Gastrocnemius medialis (tissue), 4 donors: ENCODE measurements at regions not wholly inside any gene's neighbourhood (a gene's known extent, or its start where the extent isn't known, plus 50 kb on each side); places are given as distances from the start of the nearest gene placed in this dataset.
"Not testable (repeated sequence)": the region's sequence is repeated elsewhere in the genome, so short reads cannot be mapped to it uniquely, and the experiment has no call there.

Experiments used
- POLR2A ChIP-seq, 2 donors: fragments of 450-650 bp; IDR thresholded peaks; one replicate each; pipeline ENCODE4 v1.6.1; 2017; ENCODE audit warnings: antibody characterized with exemption in 2 of 2, mild to moderate bottlenecking in 2 of 2, moderate library complexity in 2 of 2
- TF ChIP-seq, protein P1 (sequence below), 5 experiments: fragments of 450-650 bp in 3 of 5; fragments of 200-600 bp in 2 of 5; sonication (generic) in 2 of 5; IDR thresholded peaks in 4 of 5; conservative IDR thresholded peaks in 1 of 5; 1 replicate in 4 of 5; 2 replicates in 1 of 5; pipeline ENCODE4 v1.5.1; 2016 to 2019; ENCODE audit warnings: antibody characterized with exemption in 5 of 5, mild to moderate bottlenecking in 3 of 5, moderate library complexity in 3 of 5

DNA sequence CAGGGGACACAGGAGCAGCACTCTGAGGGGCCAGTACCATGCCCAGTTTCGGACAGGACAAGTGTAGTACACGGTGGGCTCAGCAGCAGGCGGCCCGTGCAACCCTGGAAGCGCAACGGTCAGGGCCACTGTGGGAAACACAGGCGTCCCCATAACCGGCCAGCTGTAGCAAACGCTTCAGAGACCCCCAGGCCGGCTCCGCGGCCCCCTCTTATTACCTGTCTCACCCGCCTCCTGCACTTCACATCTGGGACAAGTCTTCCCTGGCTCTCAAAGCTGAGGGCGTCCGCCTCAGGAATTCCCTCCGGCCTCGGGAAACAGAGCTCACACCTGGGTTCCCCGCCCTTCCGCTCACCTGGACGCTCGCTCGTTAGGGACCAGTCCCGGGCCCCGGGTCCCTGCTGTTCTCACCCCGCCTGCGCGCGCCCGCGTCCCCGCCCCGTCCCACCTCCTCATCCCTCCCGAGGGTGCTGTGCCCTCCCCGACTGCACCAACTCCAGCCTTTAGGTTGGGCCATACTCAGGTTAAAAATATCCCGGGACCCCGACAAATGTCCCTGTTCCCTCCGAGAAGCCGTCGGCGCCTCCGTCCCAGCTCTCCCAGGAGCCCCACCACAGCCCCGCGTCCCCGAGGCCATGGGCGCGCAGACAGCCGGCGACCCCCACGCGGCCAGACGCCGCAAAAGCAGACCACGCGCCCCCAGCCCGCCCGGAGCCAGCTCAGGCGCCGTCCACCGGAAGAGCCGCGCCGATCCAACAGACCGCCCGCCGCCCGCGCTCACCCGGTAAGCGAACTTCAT lies 5367.3 kb upstream of the TPTE start:
- TF ChIP-seq POLR2A (IDR thresholded peaks at IDR 0.05) = not testable (repeated sequence)
- TF ChIP-seq, protein P1, sequence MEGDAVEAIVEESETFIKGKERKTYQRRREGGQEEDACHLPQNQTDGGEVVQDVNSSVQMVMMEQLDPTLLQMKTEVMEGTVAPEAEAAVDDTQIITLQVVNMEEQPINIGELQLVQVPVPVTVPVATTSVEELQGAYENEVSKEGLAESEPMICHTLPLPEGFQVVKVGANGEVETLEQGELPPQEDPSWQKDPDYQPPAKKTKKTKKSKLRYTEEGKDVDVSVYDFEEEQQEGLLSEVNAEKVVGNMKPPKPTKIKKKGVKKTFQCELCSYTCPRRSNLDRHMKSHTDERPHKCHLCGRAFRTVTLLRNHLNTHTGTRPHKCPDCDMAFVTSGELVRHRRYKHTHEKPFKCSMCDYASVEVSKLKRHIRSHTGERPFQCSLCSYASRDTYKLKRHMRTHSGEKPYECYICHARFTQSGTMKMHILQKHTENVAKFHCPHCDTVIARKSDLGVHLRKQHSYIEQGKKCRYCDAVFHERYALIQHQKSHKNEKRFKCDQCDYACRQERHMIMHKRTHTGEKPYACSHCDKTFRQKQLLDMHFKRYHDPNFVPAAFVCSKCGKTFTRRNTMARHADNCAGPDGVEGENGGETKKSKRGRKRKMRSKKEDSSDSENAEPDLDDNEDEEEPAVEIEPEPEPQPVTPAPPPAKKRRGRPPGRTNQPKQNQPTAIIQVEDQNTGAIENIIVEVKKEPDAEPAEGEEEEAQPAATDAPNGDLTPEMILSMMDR (IDR thresholded peaks at IDR 0.05 in 4 of 5, conservative IDR thresholded peaks at IDR 0.05 in 1 of 5) = not testable (repeated sequence)
